HG02610 (cell line): ENCODE measurements at regions not wholly inside any gene's neighbourhood (a gene's known extent, or its start where the extent isn't known, plus 50 kb on each side); places are given as distances from the start of the nearest gene placed in this dataset.
"Not testable (repeated sequence)": the region's sequence is repeated elsewhere in the genome, so short reads cannot be mapped to it uniquely, and the experiment has no call there.

Experiments used
- ATAC-seq: cut with Tn5 transposase; IDR thresholded peaks from one replicate; pipeline ENCODE4 v1.9.1; 2021; ENCODE audit warnings: mild to moderate bottlenecking, moderate library complexity; ENCODE audit not compliant: unreplicated experiment

DNA sequence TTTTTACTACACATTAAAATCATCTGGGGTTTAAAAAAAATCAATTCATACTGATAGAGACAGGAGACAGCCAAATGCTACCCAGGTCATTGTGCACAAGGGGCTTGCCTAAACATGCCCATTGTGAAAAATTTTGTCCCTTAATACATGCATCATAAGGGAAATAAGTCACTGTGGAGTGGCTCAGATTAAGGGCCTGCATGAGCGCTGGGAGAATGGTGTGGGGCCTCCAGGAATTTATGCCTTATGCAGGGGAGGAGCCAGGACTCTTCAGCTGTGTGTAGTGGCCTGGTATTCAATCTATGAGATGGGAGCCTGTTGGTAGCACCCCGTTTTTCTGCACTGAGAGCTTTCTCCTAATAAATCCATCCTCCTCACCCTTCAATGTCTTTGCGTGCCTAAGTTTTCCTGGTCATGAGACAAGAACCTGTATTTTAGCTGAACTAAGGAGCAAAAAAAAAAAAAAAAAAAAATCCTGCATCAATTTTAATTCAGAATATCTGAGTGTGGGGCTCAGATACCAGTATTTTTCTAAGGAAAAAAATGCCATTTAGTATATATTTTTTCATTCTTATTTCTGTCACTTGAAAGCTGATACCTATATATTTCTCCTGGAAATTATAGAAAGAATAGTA is 997.6 kb upstream of the ATXN8OS start:
- ATAC-seq, result no peak

DNA sequence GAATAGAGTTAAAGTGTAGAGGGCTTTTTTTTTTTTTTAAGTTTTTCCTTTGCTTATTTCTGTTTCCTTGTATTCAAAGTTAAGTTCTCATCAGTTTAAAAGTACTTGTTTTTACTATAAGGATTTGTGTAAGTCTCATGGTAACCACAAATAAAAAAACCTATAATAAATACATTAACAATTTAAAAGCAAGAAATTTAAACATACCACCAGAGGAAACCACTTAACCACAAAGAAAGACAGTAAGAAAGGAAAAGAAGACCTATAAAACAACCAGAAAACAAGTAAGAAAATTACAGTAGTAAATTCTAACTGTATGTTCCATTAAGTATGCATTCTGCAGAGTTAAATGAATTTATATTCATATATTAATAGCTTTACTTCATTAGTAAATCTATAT is 999.1 kb upstream of the ATXN8OS start:
- ATAC-seq, result no peak

DNA sequence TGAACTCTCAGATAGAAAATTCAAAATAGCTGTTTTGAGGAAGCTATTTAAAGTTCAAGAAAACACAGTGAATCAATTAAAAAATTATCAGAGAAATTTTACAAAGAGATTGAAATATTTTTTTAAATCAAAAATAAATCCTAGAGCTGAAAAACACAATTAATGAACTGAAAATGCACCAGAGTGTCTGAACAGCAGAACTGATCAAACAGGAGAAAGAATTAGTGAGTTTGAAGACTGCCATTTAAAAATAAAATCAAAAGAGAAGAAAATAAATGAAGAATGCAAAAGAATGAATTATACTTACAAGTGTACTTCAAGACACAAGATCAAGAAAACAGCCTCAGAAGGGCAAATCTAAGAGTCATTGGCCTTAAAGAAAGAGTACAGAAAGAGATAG is 1000.2 kb upstream of the ATXN8OS start:
- no peak for ATAC-seq

DNA sequence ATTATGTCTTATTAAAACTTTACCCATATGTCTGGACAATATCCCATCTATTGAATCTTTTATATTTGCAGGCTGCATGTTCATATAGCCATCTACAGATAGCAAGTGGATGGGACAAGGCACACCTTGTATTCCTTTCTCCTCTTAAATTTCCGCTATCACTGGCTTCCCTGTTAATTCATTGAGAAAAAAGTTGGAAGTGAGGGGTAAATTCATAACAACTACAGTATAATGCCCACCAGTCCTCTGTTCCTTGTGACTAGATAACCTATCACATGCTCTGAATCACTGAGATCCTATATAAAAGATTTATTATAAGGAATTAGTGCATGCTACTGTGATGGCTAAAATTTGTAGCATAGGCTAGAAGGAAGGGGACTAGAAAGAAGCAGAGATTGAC is 1005.8 kb upstream of the ATXN8OS start:
- no peak for ATAC-seq

DNA sequence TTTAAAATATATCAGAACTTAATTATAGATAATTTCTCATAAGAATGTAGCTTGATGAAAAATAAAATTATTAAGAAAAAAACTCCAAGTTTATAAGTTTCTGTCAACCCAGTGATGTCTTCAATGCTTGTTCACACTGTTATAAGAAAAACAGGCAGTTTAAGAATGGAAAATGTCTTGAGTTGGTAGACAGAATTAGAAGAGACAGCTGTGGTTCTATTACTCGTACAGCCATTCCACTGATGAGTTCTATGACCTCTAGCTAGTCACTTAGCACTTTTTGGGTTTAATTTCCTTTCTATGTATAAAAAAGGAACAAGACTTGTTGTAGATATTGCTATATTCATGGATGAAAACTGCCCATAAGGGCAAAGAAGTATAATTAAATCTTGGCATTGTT is 1013.1 kb upstream of the ATXN8OS start:
- no peak for ATAC-seq

DNA sequence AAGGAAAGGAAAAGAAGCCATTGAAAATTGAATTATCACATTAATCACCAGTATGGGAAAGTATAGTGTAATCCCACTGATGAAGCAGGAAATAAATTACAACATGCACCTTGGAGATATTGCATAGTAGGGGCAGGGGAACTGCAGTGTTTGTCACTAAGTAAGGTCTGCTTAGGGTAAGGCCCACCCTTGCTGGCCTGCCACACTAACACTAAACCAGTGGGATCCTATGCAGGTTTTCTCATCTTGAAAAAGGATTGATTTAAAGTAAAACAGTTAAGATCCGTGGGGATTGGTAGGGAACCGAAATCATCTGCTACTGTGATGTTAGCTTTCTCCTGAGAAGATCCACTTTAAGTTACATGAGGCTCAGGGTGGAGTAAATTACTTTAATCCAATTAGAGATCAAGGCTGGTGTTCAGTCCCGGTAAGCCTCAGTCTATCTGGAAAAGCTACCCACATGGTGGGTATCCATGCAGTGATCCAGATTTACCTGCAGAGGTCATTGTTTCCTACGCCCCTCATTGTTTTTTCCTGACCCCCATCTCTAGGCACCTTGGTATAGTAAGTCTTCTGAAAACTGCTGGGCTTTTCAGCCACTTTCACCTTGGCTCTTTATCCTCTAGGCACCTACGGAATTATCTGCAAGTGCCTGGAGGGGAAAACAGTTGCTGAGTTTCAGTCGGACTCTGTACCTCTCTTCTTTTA is 1014.9 kb upstream of the ATXN8OS start:
- no peak for ATAC-seq

DNA sequence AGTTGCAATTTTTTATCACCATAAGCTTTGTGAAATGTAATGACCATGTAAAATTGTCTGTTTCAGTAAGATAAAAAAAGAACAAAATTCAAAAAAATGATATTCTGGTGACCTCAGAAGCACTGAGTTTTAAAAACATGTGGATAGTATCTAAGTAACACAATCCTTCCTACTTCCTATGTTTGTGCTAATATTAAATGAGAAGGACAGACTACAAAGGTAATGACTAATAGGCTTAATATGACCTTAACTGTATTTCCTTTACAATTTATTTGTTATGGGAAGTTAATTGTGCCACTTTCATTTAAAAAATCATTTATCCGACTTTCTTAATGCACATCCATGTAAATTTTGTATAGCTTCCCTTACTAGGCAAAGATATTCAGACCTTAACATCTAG is 1030.4 kb upstream of the ATXN8OS start:
- no peak for ATAC-seq

- ATAC-seq, result no peak
Measured at GRCh38 chr13:69069554-69070133, 1038.0 kb upstream of the ATXN8OS start.

GRCh38 chr13:69050696-69051095 is 1056.9 kb upstream of the ATXN8OS start:
- no peak for ATAC-seq

- no peak for ATAC-seq
Measured at GRCh38 chr13:69044629-69045028, 1063.0 kb upstream of the ATXN8OS start.

DNA sequence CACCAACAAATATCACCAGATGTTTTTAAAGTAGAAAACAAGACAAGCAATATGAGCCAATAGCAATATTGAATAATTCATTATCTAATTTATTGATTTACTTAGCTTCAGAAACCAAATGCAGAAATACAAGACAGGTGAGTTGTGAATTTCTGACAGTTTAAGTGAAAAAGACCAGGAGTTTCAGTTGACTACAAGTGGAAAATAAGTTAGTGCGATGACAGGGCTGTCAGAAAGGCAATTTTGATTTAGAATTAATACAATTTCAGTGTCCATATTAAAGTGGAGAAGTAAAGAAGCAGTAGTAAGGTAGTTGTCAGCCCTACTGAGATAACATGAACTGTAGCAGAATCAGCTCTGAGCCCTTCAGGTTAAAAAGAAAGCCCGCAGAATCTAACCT is 1066.7 kb upstream of the ATXN8OS start:
- ATAC-seq, result no peak

DNA sequence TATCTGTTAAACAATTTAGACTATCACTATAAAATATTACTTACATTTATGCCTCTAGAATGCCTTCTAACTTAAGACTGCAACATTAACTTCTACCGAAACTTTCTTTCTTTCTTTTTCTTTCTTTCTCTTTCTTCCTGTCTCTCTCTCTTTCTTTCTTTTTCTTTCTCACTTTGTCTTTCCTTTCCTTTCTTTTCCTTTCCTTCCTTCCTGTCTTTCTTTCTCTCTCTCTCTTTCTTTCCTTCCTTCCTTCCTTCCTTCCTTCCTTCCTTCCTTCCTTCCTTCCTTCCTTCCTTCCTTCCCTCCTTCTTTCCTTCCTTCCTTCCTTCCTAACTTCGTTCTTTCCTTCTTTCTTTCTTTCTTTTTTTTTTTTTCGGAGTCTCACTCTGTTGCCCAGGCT is 1071.9 kb upstream of the ATXN8OS start:
- ATAC-seq, result no peak

GRCh38 chr13:69028936-69029335 is 1078.7 kb upstream of the ATXN8OS start:
- no peak for ATAC-seq

DNA sequence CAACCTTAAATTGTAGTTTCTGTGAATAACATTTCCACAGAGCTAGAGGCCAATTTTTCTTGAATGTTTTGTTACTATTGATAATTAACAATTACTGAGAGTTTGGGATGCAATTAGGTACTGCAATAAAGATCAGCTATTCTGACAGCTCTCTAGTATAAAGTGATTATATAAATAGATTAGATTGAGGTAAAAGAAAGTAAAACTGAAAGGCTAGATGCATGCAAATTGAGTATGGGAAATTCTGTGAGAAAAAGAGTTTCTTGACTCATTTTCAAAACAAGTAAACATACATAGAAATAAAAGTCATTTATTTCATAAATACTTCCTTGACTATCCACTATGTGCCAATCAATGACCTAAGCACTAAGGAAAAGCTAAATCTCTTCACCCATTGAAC is 1087.5 kb upstream of the ATXN8OS start:
- no peak for ATAC-seq

DNA sequence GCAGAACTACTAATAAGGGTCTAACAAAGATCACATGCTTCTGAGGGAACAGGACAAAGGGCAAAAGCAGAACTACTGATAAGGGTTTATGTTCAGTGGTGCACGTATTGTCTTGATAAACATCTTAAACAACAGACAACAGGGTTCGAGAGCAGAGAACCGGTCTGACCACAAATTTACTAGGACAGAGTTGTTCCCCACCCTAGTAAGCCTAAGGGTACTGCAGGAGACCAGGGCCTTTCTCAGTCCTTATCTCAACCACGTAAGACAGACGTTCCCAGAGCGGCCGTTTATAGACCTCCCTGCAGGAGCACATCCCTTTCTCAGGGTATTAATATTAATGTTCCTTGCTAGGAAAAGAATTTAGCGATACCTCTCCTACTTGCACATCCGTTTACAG is 1089.5 kb upstream of the ATXN8OS start:
- ATAC-seq, result not testable (repeated sequence)

DNA sequence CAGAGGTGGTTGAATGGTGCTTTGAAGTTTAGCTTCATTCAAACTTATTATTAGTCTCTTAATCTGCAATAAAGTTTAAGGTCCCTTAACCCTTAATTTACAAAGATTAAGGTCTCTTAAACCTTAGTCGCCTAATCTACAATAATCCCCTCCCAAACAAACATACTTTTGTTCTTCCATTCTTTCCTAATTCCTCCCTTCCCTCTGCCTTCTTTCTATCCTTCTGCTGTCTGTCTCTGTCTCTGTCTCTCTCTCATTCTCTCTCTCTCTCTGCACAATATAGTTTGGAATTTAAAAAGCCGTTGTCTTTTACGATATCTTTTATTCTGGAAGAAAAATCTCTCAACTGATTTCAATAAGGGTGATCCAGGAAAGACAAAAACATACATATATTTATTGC is 1096.8 kb upstream of the ATXN8OS start:
- ATAC-seq, result no peak

GRCh38 chr13:69008499-69008898 is 1099.1 kb upstream of the ATXN8OS start:
- ATAC-seq, result no peak

GRCh38 chr13:68998056-68998455 is 1109.6 kb upstream of the ATXN8OS start:
- ATAC-seq, result no peak

GRCh38 chr13:68996668-68997025 is 1111.0 kb upstream of the ATXN8OS start:
- no peak for ATAC-seq

DNA sequence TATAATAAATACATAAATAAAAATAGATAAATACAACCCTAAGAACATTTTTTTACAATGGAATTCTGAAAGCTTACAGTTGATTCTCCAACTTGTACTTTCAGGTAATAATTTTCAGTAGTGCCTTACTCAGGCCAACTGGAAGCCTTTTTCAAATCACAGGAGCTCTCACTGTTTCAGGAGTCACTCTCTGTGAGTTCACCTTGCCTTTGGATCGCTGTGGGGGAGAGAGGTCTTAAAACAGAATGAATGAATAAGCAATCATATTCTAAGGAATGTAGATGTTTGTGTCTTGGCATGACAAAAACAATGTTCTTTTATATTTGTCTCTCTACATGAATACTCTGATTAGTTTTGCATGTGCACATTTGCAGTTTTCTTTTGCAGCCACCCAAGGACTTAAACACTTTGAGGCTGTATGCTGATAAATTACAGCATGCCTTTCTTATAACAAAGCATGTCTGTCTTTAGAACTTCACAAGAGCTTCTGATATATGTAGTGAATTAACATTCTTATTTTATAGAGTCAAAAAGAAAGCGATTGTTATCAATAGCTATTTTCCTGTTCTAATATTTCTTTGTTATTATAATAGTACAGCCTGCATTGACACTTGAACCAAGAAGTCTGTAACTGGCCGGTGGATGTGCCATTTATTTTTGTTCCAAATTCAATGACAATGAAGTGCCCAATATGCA is 1111.5 kb upstream of the ATXN8OS start:
- no peak for ATAC-seq

- no peak for ATAC-seq
Measured at GRCh38 chr13:68993154-68993553, 1114.5 kb upstream of the ATXN8OS start.

GRCh38 chr13:68988176-68988575 is 1119.5 kb upstream of the ATXN8OS start:
- ATAC-seq, result no peak
